SK-N-MC (cell line): ENCODE measurements at regions not wholly inside any gene's neighbourhood (a gene's known extent, or its start where the extent isn't known, plus 50 kb on each side); places are given as distances from the start of the nearest gene placed in this dataset.

Source experiments
- EZH2 ChIP-seq: fragments of 200-600 bp; sonication (generic); IDR thresholded peaks from one replicate; pipeline ENCODE4 v1.6.1; 2017; ENCODE audit warnings: antibody characterized with exemption
- POLR2AphosphoS5 ChIP-seq: IDR thresholded peaks from 2 replicates; pipeline ENCODE4 v1.6.1; 2012; ENCODE audit warnings: mild to moderate bottlenecking, low read depth, low read length, borderline replicate concordance

GRCh38 chr12:114938487-114939210 is 254.7 kb upstream of the TBX3 start:
- TF ChIP-seq POLR2AphosphoS5 (no peak), EZH2 (no peak)
